ENCODE measurements at regions not wholly inside any gene's neighbourhood (a gene's known extent, or its start where the extent isn't known, plus 50 kb on each side); places are given as distances from the start of the nearest gene placed in this dataset.

GRCh38 chr15:98485451-98485850 lies 162.9 kb upstream of the IGF1R start:
- TF ChIP-seq CTCF (IDR thresholded peaks at IDR 0.05) (no peak), POLR2A (IDR thresholded peaks at IDR 0.05) (no peak), POLR2AphosphoS5 (IDR thresholded peaks at IDR 0.05) (no peak)
